ENCODE measurements at regions not wholly inside any gene's neighbourhood (a gene's known extent, or its start where the extent isn't known, plus 50 kb on each side); places are given as distances from the start of the nearest gene placed in this dataset.

- intact Hi-C loops (cut with micrococcal nuclease) = no loop called here
Measured at GRCh38 chr13:22049384-22049783, 378.5 kb downstream of the FGF9 start.

GRCh38 chr13:22050951-22051563 is 380.2 kb downstream of the FGF9 start:
- intact Hi-C loops (cut with micrococcal nuclease) = no loop called here

- intact Hi-C loops (cut with micrococcal nuclease) = no loop called here
Measured at GRCh38 chr13:22053053-22053452, 382.2 kb downstream of the FGF9 start.

- intact Hi-C loops (cut with micrococcal nuclease) = no loop called here
Measured at GRCh38 chr13:22055259-22055658, 384.4 kb downstream of the FGF9 start.

GRCh38 chr13:22060187-22060586 is 389.3 kb downstream of the FGF9 start:
- intact Hi-C loops (cut with micrococcal nuclease) = no loop called here

- intact Hi-C loops (cut with micrococcal nuclease) = loop anchor here (1.0 kb wide), 1 partner anchor 423 kb away; no protein-coding TSS in a partner anchor
Measured at GRCh38 chr13:22061371-22061805, 390.5 kb downstream of the FGF9 start.

GRCh38 chr13:22061806-22062391 is 391.0 kb downstream of the FGF9 start:
- intact Hi-C loops (cut with micrococcal nuclease) = loop anchor here (1.0 kb wide), 7 partner anchors 38 to 458 kb away; partner anchors contain the start of genes FGF9 and MICU2

GRCh38 chr13:22062478-22063205 is 391.8 kb downstream of the FGF9 start:
- intact Hi-C loops (cut with micrococcal nuclease) = loop anchor here (1.0 kb wide), 6 partner anchors 38 to 458 kb away; partner anchors contain the start of genes FGF9 and MICU2

GRCh38 chr13:22063416-22064124 is 392.7 kb downstream of the FGF9 start:
- intact Hi-C loops (cut with micrococcal nuclease) = no loop called here

GRCh38 chr13:22064854-22065620 is 394.2 kb downstream of the FGF9 start:
- intact Hi-C loops (cut with micrococcal nuclease) = no loop called here

GRCh38 chr13:22073718-22074117 is 402.8 kb downstream of the FGF9 start:
- intact Hi-C loops (cut with micrococcal nuclease) = no loop called here

GRCh38 chr13:22074403-22074802 is 403.5 kb downstream of the FGF9 start:
- intact Hi-C loops (cut with micrococcal nuclease) = no loop called here

- intact Hi-C loops (cut with micrococcal nuclease) = no loop called here
Measured at GRCh38 chr13:22076658-22077057, 405.8 kb downstream of the FGF9 start.

- intact Hi-C loops (cut with micrococcal nuclease) = no loop called here
Measured at GRCh38 chr13:22077205-22077683, 406.4 kb downstream of the FGF9 start.

GRCh38 chr13:22077764-22078163 is 406.9 kb downstream of the FGF9 start:
- intact Hi-C loops (cut with micrococcal nuclease) = no loop called here

GRCh38 chr13:22079961-22080360 is 409.1 kb downstream of the FGF9 start:
- intact Hi-C loops (cut with micrococcal nuclease) = no loop called here

GRCh38 chr13:22080832-22081231 is 410.0 kb downstream of the FGF9 start:
- intact Hi-C loops (cut with micrococcal nuclease) = no loop called here

GRCh38 chr13:22081430-22081829 is 410.6 kb downstream of the FGF9 start:
- intact Hi-C loops (cut with micrococcal nuclease) = no loop called here

GRCh38 chr13:22082030-22082429 is 411.2 kb downstream of the FGF9 start:
- intact Hi-C loops (cut with micrococcal nuclease) = no loop called here

- intact Hi-C loops (cut with micrococcal nuclease) = no loop called here
Measured at GRCh38 chr13:22082437-22083100, 411.7 kb downstream of the FGF9 start.
